ENCODE measurements at regions not wholly inside any gene's neighbourhood (a gene's known extent, or its start where the extent isn't known, plus 50 kb on each side); places are given as distances from the start of the nearest gene placed in this dataset.

- TF ChIP-seq KDM1A (IDR thresholded peaks at IDR 0.05; ENCODE audit: low read depth) (no peak), EP300 (IDR thresholded peaks at IDR 0.05) (no peak), SMC3 (IDR thresholded peaks at IDR 0.05) (no peak), REST (IDR thresholded peaks at IDR 0.05) (no peak), POLR2A (IDR thresholded peaks at IDR 0.05; ENCODE audit: low read length) (no peak), RAD21 (conservative IDR thresholded peaks at IDR 0.05 in 1 of 2, IDR thresholded peaks at IDR 0.05 in 1 of 2) (no peak), RNF2 (IDR thresholded peaks at IDR 0.05; ENCODE audit: borderline replicate concordance, low read depth) (no peak), JUN (IDR thresholded peaks at IDR 0.05) (no peak), ZNF302 (CRISPR knock-in tag; IDR thresholded peaks at IDR 0.05) (no peak), BHLHE40 (IDR thresholded peaks at IDR 0.05; ENCODE audit: low read depth, low read length) (no peak), CHD2 (IDR thresholded peaks at IDR 0.05; ENCODE audit: low read length, partially characterized antibody) (no peak)
- TF ChIP-seq, protein P1, sequence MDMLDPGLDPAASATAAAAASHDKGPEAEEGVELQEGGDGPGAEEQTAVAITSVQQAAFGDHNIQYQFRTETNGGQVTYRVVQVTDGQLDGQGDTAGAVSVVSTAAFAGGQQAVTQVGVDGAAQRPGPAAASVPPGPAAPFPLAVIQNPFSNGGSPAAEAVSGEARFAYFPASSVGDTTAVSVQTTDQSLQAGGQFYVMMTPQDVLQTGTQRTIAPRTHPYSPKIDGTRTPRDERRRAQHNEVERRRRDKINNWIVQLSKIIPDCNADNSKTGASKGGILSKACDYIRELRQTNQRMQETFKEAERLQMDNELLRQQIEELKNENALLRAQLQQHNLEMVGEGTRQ (IDR thresholded peaks at IDR 0.05): no peak
- TF ChIP-seq, protein P2, sequence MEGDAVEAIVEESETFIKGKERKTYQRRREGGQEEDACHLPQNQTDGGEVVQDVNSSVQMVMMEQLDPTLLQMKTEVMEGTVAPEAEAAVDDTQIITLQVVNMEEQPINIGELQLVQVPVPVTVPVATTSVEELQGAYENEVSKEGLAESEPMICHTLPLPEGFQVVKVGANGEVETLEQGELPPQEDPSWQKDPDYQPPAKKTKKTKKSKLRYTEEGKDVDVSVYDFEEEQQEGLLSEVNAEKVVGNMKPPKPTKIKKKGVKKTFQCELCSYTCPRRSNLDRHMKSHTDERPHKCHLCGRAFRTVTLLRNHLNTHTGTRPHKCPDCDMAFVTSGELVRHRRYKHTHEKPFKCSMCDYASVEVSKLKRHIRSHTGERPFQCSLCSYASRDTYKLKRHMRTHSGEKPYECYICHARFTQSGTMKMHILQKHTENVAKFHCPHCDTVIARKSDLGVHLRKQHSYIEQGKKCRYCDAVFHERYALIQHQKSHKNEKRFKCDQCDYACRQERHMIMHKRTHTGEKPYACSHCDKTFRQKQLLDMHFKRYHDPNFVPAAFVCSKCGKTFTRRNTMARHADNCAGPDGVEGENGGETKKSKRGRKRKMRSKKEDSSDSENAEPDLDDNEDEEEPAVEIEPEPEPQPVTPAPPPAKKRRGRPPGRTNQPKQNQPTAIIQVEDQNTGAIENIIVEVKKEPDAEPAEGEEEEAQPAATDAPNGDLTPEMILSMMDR (IDR thresholded peaks at IDR 0.05): no peak
These were observed 248.8 kb upstream of the TBX3 start for GRCh38 chr12:114932806-114933205.

All from A549 (cell line).